ENCODE measurements at regions not wholly inside any gene's neighbourhood (a gene's known extent, or its start where the extent isn't known, plus 50 kb on each side); places are given as distances from the start of the nearest gene placed in this dataset.

DNA sequence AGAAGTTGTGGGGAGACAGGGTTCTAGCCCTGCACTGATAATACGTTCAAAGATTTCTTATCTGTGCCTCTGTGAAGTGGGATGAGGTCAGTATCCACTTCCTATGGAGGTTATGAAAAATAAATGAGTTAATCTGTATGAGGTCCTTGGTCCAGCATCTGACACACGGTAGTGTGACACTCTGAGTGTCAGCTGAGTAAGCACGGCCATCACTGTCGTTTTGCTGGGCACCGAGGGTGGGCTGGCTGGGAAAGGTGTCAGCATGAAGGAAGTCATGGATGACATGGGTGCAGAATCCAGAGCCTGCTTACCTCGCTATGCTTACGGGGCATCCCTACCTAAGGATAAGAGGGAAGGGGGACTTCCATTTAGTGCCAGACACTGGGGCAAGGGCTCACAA lies 150.3 kb downstream of the INHBB start:
- no peak for TF ChIP-seq CTCF (IDR thresholded peaks at IDR 0.05)
- TF ChIP-seq POLR2A (IDR thresholded peaks at IDR 0.05), result no peak
